ENCODE measurements at regions not wholly inside any gene's neighbourhood (a gene's known extent, or its start where the extent isn't known, plus 50 kb on each side); places are given as distances from the start of the nearest gene placed in this dataset.
"Not testable (repeated sequence)": the region's sequence is repeated elsewhere in the genome, so short reads cannot be mapped to it uniquely, and the experiment has no call there.

DNA sequence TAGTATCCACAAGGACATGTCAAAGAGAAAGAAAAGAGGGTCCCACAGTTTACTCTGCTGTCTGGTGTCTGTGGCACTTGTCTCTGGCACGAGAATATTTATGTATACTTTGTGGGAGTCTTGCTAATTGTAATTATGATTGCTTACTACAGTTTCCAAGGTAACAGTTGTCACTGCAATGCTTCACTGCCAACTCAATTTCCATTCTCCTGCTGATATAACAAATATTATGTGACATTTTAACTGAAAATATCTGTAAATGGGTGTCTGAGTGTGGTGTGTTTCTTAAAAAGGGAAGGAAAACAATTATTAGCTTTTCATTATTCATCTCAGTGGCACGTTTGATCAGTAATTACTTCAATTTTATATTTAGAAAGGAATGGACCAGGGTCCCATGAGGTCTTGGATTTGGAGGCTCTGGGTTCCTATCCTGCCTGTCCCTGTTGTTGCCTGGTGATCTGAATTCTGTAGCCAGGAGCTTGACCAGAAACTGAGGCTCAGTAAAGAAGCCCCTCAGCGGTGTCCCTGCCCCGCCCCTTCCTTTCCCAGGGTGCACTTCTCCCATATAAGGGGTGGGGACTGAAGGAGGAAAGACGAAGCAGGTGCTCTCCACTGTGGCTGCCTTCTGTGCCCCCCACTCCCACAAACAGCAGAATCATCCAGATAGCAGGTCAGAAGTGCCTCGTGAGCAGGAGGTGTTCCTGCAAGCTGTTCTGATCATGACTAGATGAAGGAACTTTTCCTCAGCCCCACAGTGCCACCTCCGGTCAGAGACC lies 137.3 kb upstream of the KIF2A start:
- Histone ChIP-seq H3K9ac (ENCODE audit: low read length) (no peak overlapping the region), H3K4me1 (ENCODE audit: control insufficient read depth, insufficient read depth, low read length) (no peaks in the 10 kb centered on the region), H3K4me3 (ENCODE audit: low read length) (no peak overlapping the region), H3K9me3 (ENCODE audit: control insufficient read depth, low read length) (no peaks in the 10 kb centered on the region), H3K36me3 (ENCODE audit: control insufficient read depth, insufficient read depth, low read length) (no peaks in the 10 kb centered on the region), H3K27me3 (ENCODE audit: control insufficient read depth, insufficient read depth, low read length) (peaks cover 5% of the 10 kb centered on the region)

DNA sequence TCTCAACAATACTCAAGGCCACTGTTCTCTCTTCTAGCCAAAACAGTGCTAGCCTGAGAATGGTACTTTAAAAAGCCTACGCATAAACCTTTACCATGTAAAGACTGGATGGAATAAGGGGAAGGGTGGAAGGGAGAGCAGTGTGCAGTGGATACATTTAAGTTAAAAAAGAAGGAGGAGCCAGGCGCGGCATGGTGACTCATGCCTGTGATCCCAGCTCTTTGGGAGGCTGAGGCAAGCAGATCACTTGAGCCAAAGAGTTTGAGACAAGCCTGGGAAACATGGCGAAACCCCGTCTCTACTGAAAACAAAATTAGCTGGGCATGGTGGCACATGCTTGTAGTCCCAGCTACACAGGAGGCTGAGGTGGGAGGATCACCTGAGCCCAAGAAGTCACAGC lies 127.7 kb upstream of the KIF2A start:
- H3K9ac ChIP-seq (ENCODE audit: low read length) = no peak overlapping the region
- H3K4me1 ChIP-seq (ENCODE audit: control insufficient read depth, insufficient read depth, low read length) = no peaks in the 10 kb centered on the region
- no peaks in the 10 kb centered on the region for H3K36me3 ChIP-seq (ENCODE audit: control insufficient read depth, insufficient read depth, low read length)
- no peaks in the 10 kb centered on the region for H3K27me3 ChIP-seq (ENCODE audit: control insufficient read depth, insufficient read depth, low read length)
- no peak overlapping the region for H3K4me3 ChIP-seq (ENCODE audit: low read length)
- no peaks in the 10 kb centered on the region for H3K9me3 ChIP-seq (ENCODE audit: control insufficient read depth, low read length)

- no peaks in the 10 kb centered on the region for H3K9me3 ChIP-seq (ENCODE audit: control insufficient read depth, low read length)
- H3K4me1 ChIP-seq (ENCODE audit: control insufficient read depth, insufficient read depth, low read length) = no peaks in the 10 kb centered on the region
- H3K9ac ChIP-seq (ENCODE audit: low read length) = no peak overlapping the region
- no peak overlapping the region for H3K4me3 ChIP-seq (ENCODE audit: low read length)
- no peaks in the 10 kb centered on the region for H3K27me3 ChIP-seq (ENCODE audit: control insufficient read depth, insufficient read depth, low read length)
- no peaks in the 10 kb centered on the region for H3K36me3 ChIP-seq (ENCODE audit: control insufficient read depth, insufficient read depth, low read length)
These were observed 123.2 kb upstream of the KIF2A start for GRCh38 chr5:62182802-62183201.

GRCh38 chr5:62183727-62184126 lies 122.3 kb upstream of the KIF2A start:
- no peaks in the 10 kb centered on the region for H3K4me1 ChIP-seq (ENCODE audit: control insufficient read depth, insufficient read depth, low read length)

DNA sequence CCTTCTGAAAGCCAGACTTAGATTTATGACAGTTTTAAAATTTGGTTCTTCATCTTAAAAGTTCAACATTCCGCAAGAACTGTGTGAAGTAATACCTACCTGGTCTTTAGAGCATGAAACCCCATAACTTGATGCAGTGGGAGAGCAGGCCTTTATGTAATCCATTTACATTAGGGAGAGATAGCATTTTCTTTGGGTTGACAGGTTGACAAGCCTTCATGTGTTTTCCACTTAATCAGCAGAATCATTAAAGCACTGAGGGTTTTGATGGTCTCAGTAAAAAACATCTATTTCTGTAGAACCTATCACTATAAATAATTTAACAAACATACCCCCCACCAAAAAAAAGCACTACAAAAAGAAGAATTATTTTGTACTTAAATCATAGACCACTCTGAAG lies 121.6 kb upstream of the KIF2A start:
- Histone ChIP-seq H3K4me3 (ENCODE audit: low read length) (no peak overlapping the region), H3K36me3 (ENCODE audit: control insufficient read depth, insufficient read depth, low read length) (no peaks in the 10 kb centered on the region), H3K4me1 (ENCODE audit: control insufficient read depth, insufficient read depth, low read length) (no peaks in the 10 kb centered on the region), H3K9me3 (ENCODE audit: control insufficient read depth, low read length) (no peaks in the 10 kb centered on the region), H3K9ac (ENCODE audit: low read length) (no peak overlapping the region), H3K27me3 (ENCODE audit: control insufficient read depth, insufficient read depth, low read length) (no peaks in the 10 kb centered on the region)

More at GRCh38 chr5:62183727-62184126, 122.3 kb upstream of the KIF2A start:
- Histone ChIP-seq H3K27me3 (ENCODE audit: control insufficient read depth, insufficient read depth, low read length) (no peaks in the 10 kb centered on the region), H3K9ac (ENCODE audit: low read length) (no peak overlapping the region), H3K9me3 (ENCODE audit: control insufficient read depth, low read length) (no peaks in the 10 kb centered on the region), H3K36me3 (ENCODE audit: control insufficient read depth, insufficient read depth, low read length) (no peaks in the 10 kb centered on the region), H3K4me3 (ENCODE audit: low read length) (no peak overlapping the region)

- Histone ChIP-seq H3K4me3 (ENCODE audit: low read length) (no peak overlapping the region), H3K27me3 (ENCODE audit: control insufficient read depth, insufficient read depth, low read length) (no peaks in the 10 kb centered on the region), H3K4me1 (ENCODE audit: control insufficient read depth, insufficient read depth, low read length) (no peaks in the 10 kb centered on the region), H3K9ac (ENCODE audit: low read length) (no peak overlapping the region), H3K9me3 (ENCODE audit: control insufficient read depth, low read length) (no peaks in the 10 kb centered on the region), H3K36me3 (ENCODE audit: control insufficient read depth, insufficient read depth, low read length) (no peaks in the 10 kb centered on the region)
These were observed 115.8 kb upstream of the KIF2A start for GRCh38 chr5:62190173-62190572.

DNA sequence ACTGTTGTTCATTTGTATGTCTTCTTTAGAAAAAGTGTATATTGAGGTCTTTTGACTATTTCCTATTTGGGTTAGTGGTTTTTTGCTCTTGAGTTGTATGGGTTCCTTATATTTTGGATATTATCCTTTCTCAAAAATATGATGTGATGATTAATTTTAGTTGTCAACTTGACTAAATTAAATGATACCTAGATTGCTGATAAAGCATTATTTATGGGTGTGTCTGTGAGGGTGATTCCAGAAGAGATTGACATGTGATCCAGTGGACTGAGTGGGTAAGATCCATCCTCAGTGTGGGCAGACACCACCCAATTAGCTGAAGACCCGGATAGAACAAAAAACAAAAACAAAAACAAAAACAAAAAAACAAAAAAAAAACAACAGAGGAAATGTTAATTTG lies 115.1 kb upstream of the KIF2A start:
- no peaks in the 10 kb centered on the region for H3K9me3 ChIP-seq (ENCODE audit: control insufficient read depth, low read length)
- no peaks in the 10 kb centered on the region for H3K4me1 ChIP-seq (ENCODE audit: control insufficient read depth, insufficient read depth, low read length)
- H3K36me3 ChIP-seq (ENCODE audit: control insufficient read depth, insufficient read depth, low read length) = no peaks in the 10 kb centered on the region
- H3K4me3 ChIP-seq (ENCODE audit: low read length) = no peak overlapping the region
- H3K27me3 ChIP-seq (ENCODE audit: control insufficient read depth, insufficient read depth, low read length) = no peaks in the 10 kb centered on the region
- no peak overlapping the region for H3K9ac ChIP-seq (ENCODE audit: low read length)

GRCh38 chr5:62192958-62193357 lies 113.0 kb upstream of the KIF2A start:
- H3K27me3 ChIP-seq (ENCODE audit: control insufficient read depth, insufficient read depth, low read length) = no peaks in the 10 kb centered on the region
- H3K4me3 ChIP-seq (ENCODE audit: low read length) = no peak overlapping the region
- no peaks in the 10 kb centered on the region for H3K36me3 ChIP-seq (ENCODE audit: control insufficient read depth, insufficient read depth, low read length)
- no peaks in the 10 kb centered on the region for H3K4me1 ChIP-seq (ENCODE audit: control insufficient read depth, insufficient read depth, low read length)
- H3K9ac ChIP-seq (ENCODE audit: low read length) = no peak overlapping the region
- no peaks in the 10 kb centered on the region for H3K9me3 ChIP-seq (ENCODE audit: control insufficient read depth, low read length)

DNA sequence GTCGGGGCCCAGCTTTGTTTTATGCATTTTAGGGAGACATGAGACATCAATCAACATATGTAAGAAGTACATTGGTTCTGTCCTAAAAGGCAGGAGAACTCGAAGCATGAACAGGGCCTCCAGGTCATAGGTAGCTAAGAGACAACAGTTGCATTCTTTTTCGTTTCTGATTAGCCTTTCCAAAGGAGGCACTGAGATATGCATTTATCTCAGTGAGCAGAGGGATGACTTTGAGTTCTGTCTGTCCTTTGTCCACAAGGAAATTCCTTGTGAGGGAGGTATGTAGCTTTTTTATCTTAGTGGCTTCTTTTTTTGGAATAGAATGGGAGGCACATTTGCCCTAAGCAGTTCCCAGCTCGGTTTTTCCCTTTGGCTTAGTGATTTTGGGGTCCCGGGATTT lies 109.5 kb upstream of the KIF2A start:
- not testable (repeated sequence) for H3K36me3 ChIP-seq (ENCODE audit: control insufficient read depth, insufficient read depth, low read length); H3K9ac ChIP-seq (ENCODE audit: low read length)

DNA sequence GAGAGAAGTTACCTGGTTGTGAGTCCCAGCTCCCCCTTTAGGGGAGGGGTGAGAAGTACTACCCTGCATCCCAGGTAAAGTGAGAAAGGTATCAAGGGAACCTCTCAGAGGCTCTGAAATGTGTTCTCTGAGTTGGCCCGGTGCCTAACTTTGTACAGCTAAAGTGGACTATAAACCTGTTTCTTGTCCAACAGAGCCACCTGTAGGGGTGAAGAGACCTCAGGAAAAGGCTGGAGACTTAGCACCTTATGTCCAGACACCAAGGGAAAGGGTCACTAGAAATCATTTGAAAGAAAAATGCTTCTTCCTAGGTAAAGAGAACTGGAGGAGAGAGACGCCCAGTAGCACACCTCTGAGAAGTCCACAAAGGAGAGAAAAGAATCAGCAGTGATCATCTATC lies 108.3 kb upstream of the KIF2A start:
- Histone ChIP-seq H3K4me1 (ENCODE audit: control insufficient read depth, insufficient read depth, low read length) (no peaks in the 10 kb centered on the region), H3K36me3 (ENCODE audit: control insufficient read depth, insufficient read depth, low read length) (no peaks in the 10 kb centered on the region), H3K9ac (ENCODE audit: low read length) (no peak overlapping the region), H3K4me3 (ENCODE audit: low read length) (no peak overlapping the region), H3K27me3 (ENCODE audit: control insufficient read depth, insufficient read depth, low read length) (no peaks in the 10 kb centered on the region), H3K9me3 (ENCODE audit: control insufficient read depth, low read length) (no peaks in the 10 kb centered on the region)

More for the DNA sequence above, 109.5 kb upstream of the KIF2A start:
- not testable (repeated sequence) for H3K9me3 ChIP-seq (ENCODE audit: control insufficient read depth, low read length); H3K4me1 ChIP-seq (ENCODE audit: control insufficient read depth, insufficient read depth, low read length); H3K4me3 ChIP-seq (ENCODE audit: low read length); H3K27me3 ChIP-seq (ENCODE audit: control insufficient read depth, insufficient read depth, low read length)

DNA sequence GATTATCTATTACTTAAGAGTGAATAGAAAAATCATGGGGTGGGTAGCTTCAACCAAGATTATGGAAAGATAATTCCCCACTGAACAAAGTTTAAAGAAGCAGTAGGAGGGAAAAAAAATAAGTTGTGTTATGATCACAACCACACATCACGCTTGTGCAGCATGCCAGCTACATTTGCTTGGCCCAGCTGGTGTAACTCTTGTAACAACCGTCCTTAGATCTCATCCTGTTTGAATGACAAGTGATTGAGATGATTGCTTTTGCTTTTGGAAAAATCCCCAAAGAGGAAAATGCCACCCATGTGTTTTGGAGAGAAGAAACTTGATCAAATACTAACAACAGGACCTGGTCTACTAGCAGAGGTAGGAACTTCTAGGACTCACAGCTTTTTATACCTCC lies 107.6 kb upstream of the KIF2A start:
- Histone ChIP-seq H3K4me3 (ENCODE audit: low read length) (no peak overlapping the region), H3K27me3 (ENCODE audit: control insufficient read depth, insufficient read depth, low read length) (no peaks in the 10 kb centered on the region), H3K9me3 (ENCODE audit: control insufficient read depth, low read length) (no peaks in the 10 kb centered on the region), H3K9ac (ENCODE audit: low read length) (no peak overlapping the region), H3K36me3 (ENCODE audit: control insufficient read depth, insufficient read depth, low read length) (no peaks in the 10 kb centered on the region), H3K4me1 (ENCODE audit: control insufficient read depth, insufficient read depth, low read length) (no peaks in the 10 kb centered on the region)

GRCh38 chr5:62199792-62200716 lies 106.0 kb upstream of the KIF2A start:
- H3K36me3 ChIP-seq (ENCODE audit: control insufficient read depth, insufficient read depth, low read length) = no peaks in the 10 kb centered on the region
- H3K9me3 ChIP-seq (ENCODE audit: control insufficient read depth, low read length) = no peaks in the 10 kb centered on the region
- no peaks in the 10 kb centered on the region for H3K27me3 ChIP-seq (ENCODE audit: control insufficient read depth, insufficient read depth, low read length)

More at GRCh38 chr5:62199792-62200716, 106.0 kb upstream of the KIF2A start:
- Histone ChIP-seq H3K4me1 (ENCODE audit: control insufficient read depth, insufficient read depth, low read length) (no peaks in the 10 kb centered on the region), H3K9ac (ENCODE audit: low read length) (no peak overlapping the region), H3K4me3 (ENCODE audit: low read length) (no peak overlapping the region)
